Gastrocnemius medialis (tissue), 4 donors: ENCODE measurements at regions not wholly inside any gene's neighbourhood (a gene's known extent, or its start where the extent isn't known, plus 50 kb on each side); places are given as distances from the start of the nearest gene placed in this dataset.

Source experiments
- ATAC-seq, 2 donors: fragments of 150-250 bp; one replicate each; pipeline ENCODE4 v1.9.1; 2016
- DNase-seq, 2 donors: peaks; one replicate each; pipeline ENCODE4 v3.0.0-alpha.2; 2019
- H3K27ac ChIP-seq, 4 donors: fragments of 200-600 bp; sonication (generic); 1 replicate in 1 of 4; 2 replicates in 3 of 4; pipeline ENCODE4 v1.5.1; 2016 to 2018; ENCODE audit warnings: mild to moderate bottlenecking in 2 of 4, moderate library complexity in 1 of 4
- H3K27me3 ChIP-seq, 3 donors: fragments of 200-600 bp; sonication (generic) in 2 of 3; 1 replicate in 1 of 3; 2 replicates in 2 of 3; pipeline versions ENCODE4 v1.5.1 to v1.6.0; 2016 to 2019; ENCODE audit warnings: mild to moderate bottlenecking in 1 of 3, moderate library complexity in 1 of 3
- H3K36me3 ChIP-seq, 2 donors: fragments of 200-600 bp; sonication (generic) in 1 of 2; one replicate each; pipeline ENCODE4 v1.5.1; 2017 to 2018
- H3K4me1 ChIP-seq, 2 donors: fragments of 200-600 bp; sonication (generic) in 1 of 2; one replicate each; pipeline ENCODE4 v1.5.1; 2016 to 2017; ENCODE audit warnings: mild to moderate bottlenecking in 2 of 2
- H3K4me3 ChIP-seq, 4 donors: fragments of 200-600 bp; sonication (generic) in 3 of 4; 1 replicate in 1 of 4; 2 replicates in 3 of 4; pipeline ENCODE4 v1.5.1; 2016 to 2019; ENCODE audit warnings: mild to moderate bottlenecking in 2 of 4
- H3K9me3 ChIP-seq, 3 donors: fragments of 200-600 bp; sonication (generic) in 2 of 3; 1 replicate in 1 of 3; 2 replicates in 2 of 3; pipeline ENCODE4 v1.5.1; 2016 to 2019
- CTCF ChIP-seq, 5 experiments: fragments of 450-650 bp in 3 of 5; fragments of 200-600 bp in 2 of 5; sonication (generic) in 2 of 5; IDR thresholded peaks in 4 of 5; conservative IDR thresholded peaks in 1 of 5; 1 replicate in 4 of 5; 2 replicates in 1 of 5; pipeline ENCODE4 v1.5.1; 2016 to 2019; ENCODE audit warnings: antibody characterized with exemption in 5 of 5, mild to moderate bottlenecking in 3 of 5, moderate library complexity in 3 of 5
- POLR2A ChIP-seq, 2 donors: fragments of 450-650 bp; IDR thresholded peaks; one replicate each; pipeline ENCODE4 v1.6.1; 2017; ENCODE audit warnings: antibody characterized with exemption in 2 of 2, mild to moderate bottlenecking in 2 of 2, moderate library complexity in 2 of 2
- in situ Hi-C, 4 donors: fragments of 200-750 bp; cut with MboI; loops; one replicate each; pipeline versions ENCODE4 v1.15.0 to v1.8.0; 2017; ENCODE audit warnings: low sequenced_read_pairs in 4 of 4
- intact Hi-C: fragments of 100-400 bp; cut with DNase I; formaldehyde crosslinking; loops from one replicate; pipeline ENCODE4 v1.15.1; 2023; ENCODE audit warnings: low total_unique reads

GRCh38 chr16:51852892-51853291 lies 694.1 kb downstream of the TOX3 start:
- no peak for ATAC-seq
- H3K27me3 ChIP-seq: no peaks in the 10 kb centered on the region
- intact Hi-C loops (no loop called here), in situ Hi-C loops (no loop called here)
- H3K36me3 ChIP-seq: no peaks in the 10 kb centered on the region
- no peak overlapping the region for H3K27ac ChIP-seq
- no peaks in the 10 kb centered on the region for H3K4me1 ChIP-seq
- H3K9me3 ChIP-seq: no peaks in the 10 kb centered on the region
- no peak for DNase-seq
- TF ChIP-seq CTCF (IDR thresholded peaks at IDR 0.05 in 4 of 5, conservative IDR thresholded peaks at IDR 0.05 in 1 of 5) (no peak), POLR2A (IDR thresholded peaks at IDR 0.05) (no peak)
- no peak overlapping the region for H3K4me3 ChIP-seq

- TF ChIP-seq CTCF (IDR thresholded peaks at IDR 0.05 in 4 of 5, conservative IDR thresholded peaks at IDR 0.05 in 1 of 5): no peak
- TF ChIP-seq POLR2A (IDR thresholded peaks at IDR 0.05): no peak
- H3K27me3 ChIP-seq: no peaks in the 10 kb centered on the region
- in situ Hi-C loops: no loop called here
- H3K36me3 ChIP-seq: no peaks in the 10 kb centered on the region
- H3K4me1 ChIP-seq: no peaks in the 10 kb centered on the region
- H3K9me3 ChIP-seq: no peaks in the 10 kb centered on the region
- intact Hi-C loops: no loop called here
- DNase-seq: no peak
- no peak for ATAC-seq
- no peak overlapping the region for H3K27ac ChIP-seq
- no peak overlapping the region for H3K4me3 ChIP-seq
Observed at GRCh38 chr16:51851111-51851510, 695.8 kb downstream of the TOX3 start.

- Histone ChIP-seq H3K4me3 (no peak overlapping the region), H3K27ac (no peak overlapping the region), H3K9me3 (no peaks in the 10 kb centered on the region), H3K4me1 (no peaks in the 10 kb centered on the region), H3K36me3 (no peaks in the 10 kb centered on the region), H3K27me3 (no peaks in the 10 kb centered on the region)
- in situ Hi-C loops: loop anchor here in 1 of 4 donors (25.0 kb wide), 1 partner anchor 88 kb away; no protein-coding TSS in a partner anchor
- intact Hi-C loops: no loop called here
- ATAC-seq (no peak), DNase-seq (no peak)
- TF ChIP-seq CTCF (IDR thresholded peaks at IDR 0.05 in 4 of 5, conservative IDR thresholded peaks at IDR 0.05 in 1 of 5) (no peak), POLR2A (IDR thresholded peaks at IDR 0.05) (no peak)
Observed at GRCh38 chr16:51849715-51850114, 697.2 kb downstream of the TOX3 start.

- Histone ChIP-seq H3K27ac (no peak overlapping the region), H3K36me3 (no peaks in the 10 kb centered on the region), H3K9me3 (no peaks in the 10 kb centered on the region), H3K4me3 (no peak overlapping the region), H3K4me1 (no peaks in the 10 kb centered on the region), H3K27me3 (no peaks in the 10 kb centered on the region)
- in situ Hi-C loops (loop anchor here in 1 of 4 donors (25.0 kb wide), 1 partner anchor 92 kb away; no protein-coding TSS in a partner anchor), intact Hi-C loops (no loop called here)
- ATAC-seq: no peak
- DNase-seq: no peak
- TF ChIP-seq POLR2A (IDR thresholded peaks at IDR 0.05) (no peak), CTCF (IDR thresholded peaks at IDR 0.05 in 4 of 5, conservative IDR thresholded peaks at IDR 0.05 in 1 of 5) (no peak)
Observed at GRCh38 chr16:51845586-51846305, 694.7 kb upstream of the SALL1 start.
